ENCODE measurements at regions not wholly inside any gene's neighbourhood (a gene's known extent, or its start where the extent isn't known, plus 50 kb on each side); places are given as distances from the start of the nearest gene placed in this dataset.

DNA sequence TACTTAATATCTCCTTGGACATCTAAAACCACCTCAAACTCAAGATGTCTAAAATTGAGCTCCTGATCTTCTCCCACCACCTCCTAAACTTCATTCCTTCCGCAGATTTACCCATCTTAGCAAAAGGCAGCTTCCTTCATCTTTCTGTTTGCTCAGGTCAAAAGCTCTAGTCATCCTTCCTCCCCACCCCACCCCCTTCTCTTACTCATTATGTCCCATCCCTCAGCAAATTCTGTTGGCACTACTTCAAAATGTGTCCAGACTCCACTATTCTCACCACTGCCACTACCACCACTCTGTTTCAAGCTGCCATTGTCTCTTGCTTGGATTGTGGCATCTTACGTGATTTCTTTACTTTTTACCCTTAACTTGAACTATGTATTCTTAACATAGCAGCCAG is 59.2 kb upstream of the ZDHHC17 start:
- TF ChIP-seq, protein P1, sequence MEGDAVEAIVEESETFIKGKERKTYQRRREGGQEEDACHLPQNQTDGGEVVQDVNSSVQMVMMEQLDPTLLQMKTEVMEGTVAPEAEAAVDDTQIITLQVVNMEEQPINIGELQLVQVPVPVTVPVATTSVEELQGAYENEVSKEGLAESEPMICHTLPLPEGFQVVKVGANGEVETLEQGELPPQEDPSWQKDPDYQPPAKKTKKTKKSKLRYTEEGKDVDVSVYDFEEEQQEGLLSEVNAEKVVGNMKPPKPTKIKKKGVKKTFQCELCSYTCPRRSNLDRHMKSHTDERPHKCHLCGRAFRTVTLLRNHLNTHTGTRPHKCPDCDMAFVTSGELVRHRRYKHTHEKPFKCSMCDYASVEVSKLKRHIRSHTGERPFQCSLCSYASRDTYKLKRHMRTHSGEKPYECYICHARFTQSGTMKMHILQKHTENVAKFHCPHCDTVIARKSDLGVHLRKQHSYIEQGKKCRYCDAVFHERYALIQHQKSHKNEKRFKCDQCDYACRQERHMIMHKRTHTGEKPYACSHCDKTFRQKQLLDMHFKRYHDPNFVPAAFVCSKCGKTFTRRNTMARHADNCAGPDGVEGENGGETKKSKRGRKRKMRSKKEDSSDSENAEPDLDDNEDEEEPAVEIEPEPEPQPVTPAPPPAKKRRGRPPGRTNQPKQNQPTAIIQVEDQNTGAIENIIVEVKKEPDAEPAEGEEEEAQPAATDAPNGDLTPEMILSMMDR (IDR thresholded peaks at IDR 0.05; ENCODE audit: poor library complexity): no peak
- TF ChIP-seq EZH2phosphoT487 (IDR thresholded peaks at IDR 0.05; ENCODE audit: low read depth, severe bottlenecking, unreplicated experiment) (no peak), EZH2 (IDR thresholded peaks at IDR 0.05; ENCODE audit: borderline replicate concordance) (no peak)
